A172 (cell line): ENCODE measurements at regions not wholly inside any gene's neighbourhood (a gene's known extent, or its start where the extent isn't known, plus 50 kb on each side); places are given as distances from the start of the nearest gene placed in this dataset.

ENCODE experiments used
- DNase-seq: peaks from one replicate; pipeline ENCODE4 v3.0.0-alpha.2; 2015; ENCODE audit warnings: low spot score

DNA sequence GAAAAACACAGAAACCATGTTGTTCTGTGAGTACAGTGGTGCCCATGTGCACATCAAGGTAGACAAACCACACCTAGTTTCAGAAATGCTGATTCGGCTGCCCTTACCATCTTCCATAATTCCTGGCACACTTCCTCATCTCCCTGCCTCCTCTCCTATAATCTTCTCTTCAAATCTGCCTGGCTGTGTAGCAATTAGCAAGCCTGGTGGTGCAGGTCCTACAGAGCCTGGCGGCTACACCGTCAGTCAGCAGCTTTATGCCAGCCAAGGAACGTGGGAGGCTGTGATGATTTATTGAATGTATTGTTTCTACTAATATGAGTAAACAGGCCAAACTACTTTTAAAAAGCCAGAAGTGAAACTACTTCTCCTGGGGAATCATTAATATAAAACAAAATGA, 106.8 kb downstream of the SEMA6D start:
- no peak for DNase-seq

- no peak for DNase-seq
Measured at GRCh38 chr15:47829667-47830066, 112.4 kb downstream of the SEMA6D start.

GRCh38 chr15:47834093-47834492, 116.8 kb downstream of the SEMA6D start:
- DNase-seq = no peak

DNA sequence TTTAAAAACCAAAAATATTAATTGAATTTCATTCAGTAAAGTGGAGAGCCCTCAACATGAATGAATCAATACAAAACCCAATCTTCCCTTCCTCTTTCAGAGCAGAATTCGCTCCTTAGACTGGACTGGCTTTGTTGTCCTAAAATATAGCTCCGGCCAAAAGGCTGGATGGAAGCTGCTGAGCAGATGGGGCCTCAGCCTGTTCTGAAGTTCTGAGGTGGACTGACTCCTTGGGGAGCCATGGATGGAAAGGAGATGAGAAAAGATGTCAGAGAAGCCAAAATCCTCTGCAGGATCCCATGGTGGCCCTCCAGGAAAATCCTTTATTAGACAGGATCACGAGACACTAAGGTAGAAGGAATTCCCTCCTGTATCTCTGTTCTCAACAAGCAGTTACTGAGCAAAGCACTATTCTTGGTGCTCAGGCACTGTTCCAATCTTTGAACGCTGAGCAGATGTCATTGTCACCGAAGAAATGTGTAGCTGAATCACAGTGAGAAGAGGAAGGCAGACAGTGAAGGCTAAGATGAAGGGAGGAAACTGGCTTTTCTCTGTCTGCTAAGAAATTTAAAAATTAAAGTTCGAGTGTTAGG, 122.0 kb downstream of the SEMA6D start:
- no peak for DNase-seq

DNA sequence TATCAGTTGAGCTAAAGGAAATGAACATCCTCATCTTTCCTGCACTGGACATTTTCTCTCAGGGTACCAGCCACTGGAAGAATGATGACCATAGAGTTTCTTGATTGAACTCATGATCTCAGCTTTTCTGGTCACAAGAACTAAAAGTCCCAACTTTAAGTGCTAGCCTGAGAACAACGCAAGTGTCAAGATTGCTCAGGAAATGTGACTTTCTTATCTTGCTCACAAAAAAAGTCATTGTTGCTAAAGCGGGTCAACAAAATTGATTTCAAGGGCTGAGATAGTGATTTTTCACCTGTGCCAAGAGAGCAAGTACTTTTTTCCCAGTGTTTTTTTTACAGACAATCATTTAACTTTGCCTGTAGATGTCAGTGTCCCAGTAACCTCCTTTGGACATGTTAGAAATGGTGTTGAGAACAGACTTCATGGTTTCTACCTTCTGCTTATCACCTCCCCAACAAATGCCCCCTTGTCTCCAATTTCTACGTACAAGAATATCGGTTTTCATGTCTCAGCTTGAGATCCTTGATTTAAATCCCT, 125.9 kb downstream of the SEMA6D start:
- DNase-seq = no peak

DNA sequence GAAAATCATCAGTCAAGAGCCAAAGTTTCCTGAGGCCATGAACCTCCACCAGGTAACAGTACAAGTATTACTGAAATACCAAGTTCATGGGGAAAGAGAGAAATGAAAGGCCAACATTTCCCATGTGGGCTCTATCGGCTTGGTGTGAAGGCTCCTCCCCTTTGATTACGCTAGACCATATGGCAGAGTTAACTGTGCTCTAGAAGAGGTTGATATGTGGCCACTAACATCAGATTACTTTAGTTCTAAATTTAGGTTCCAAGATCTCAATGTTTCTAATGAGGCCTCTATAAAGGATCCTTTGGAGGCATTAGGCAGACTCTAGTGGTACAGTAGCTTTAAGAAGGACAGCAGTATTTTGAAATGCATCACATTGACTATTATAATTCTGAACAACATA, 127.1 kb downstream of the SEMA6D start:
- DNase-seq = no peak

DNA sequence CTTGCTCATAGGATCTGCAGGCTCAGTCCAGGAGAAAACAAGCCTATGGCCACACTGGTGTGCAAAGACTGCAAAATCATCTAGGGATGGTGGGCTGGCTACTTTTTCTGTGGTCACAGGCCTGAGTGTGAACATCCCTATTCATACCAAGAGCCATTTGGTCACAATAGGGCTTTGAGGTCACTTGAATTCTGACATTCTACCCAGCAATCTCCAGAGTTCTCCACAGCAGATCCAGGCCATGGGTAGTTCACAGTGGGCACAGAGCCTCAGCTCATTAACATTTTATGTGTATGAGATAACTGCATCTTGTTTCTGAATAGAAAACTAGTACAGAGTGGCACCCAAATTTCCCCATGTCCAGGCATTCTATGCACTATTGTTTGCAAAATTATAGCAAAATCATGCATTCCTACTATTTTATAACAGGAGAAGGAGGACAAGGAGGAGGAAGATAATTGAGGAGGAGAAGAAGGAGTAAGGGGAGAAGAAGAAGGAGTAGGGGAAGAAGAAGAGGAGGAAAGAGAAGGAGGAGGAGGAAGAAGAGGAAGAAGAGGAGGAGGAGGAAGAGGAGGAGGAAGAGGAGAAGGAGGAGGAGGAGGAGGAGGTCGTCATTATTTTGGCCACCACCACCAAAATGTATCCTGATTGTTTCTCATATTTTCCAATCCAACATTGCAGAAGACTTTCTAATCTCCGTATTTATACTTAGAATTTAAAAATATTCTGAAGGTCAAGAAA, 129.0 kb downstream of the SEMA6D start:
- DNase-seq = no peak

- no peak for DNase-seq
Measured at GRCh38 chr15:47846876-47847275, 129.6 kb downstream of the SEMA6D start.

DNA sequence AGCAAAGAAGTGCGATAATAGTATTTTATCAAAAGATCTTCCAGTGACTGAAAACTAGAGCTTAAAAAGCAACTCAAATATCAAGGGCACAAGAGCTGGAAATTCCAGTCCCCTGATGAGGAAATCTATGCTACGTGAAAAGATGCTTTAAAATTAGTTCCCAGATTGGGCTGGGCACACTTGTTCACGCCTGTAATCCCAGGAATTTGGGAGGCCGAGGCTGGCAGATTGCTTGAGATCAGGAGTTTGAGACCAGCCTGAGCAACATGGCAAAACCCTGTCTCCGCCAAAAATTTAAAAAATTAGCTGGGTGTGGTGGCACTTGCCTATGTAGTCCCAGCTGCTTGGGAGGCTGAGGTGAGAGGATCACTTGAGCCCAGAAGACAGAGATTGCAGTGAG, 138.8 kb downstream of the SEMA6D start:
- DNase-seq = no peak

DNA sequence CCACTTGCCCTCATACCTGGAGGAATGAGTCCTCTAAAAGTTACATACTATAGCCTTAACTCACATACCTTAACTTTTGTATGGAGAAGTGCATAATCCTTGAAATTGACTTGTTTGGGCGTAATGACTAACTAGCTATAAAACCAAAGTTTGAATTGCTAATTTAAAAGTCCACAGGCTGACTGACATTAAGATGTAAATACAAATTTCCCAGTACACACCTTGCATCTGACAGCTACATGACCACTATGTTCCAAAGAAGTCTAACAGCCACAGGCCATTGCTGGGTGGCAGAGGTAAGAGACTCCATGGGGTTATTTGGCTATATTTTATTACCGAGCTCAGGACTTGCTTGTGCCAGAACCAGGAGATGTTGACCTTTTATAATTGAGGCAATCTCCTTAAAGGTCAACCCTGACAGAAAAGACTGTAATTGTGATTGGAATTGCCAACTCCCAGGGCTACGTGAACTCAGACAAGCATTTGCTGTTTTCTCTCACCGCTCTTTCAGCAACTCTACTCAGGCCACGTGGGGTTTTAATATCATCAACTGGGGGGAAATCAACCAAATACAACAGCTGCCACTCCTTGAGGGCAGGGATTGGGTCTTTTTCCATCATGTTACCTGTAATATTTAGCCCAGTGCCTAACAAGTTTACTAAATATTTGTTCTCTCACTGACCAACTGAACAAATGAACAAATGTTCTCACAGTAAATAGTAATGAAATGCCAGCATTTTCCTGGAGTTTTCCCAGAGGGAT, 139.9 kb downstream of the SEMA6D start:
- DNase-seq = no peak

GRCh38 chr15:47857776-47858167, 140.5 kb downstream of the SEMA6D start:
- no peak for DNase-seq

DNA sequence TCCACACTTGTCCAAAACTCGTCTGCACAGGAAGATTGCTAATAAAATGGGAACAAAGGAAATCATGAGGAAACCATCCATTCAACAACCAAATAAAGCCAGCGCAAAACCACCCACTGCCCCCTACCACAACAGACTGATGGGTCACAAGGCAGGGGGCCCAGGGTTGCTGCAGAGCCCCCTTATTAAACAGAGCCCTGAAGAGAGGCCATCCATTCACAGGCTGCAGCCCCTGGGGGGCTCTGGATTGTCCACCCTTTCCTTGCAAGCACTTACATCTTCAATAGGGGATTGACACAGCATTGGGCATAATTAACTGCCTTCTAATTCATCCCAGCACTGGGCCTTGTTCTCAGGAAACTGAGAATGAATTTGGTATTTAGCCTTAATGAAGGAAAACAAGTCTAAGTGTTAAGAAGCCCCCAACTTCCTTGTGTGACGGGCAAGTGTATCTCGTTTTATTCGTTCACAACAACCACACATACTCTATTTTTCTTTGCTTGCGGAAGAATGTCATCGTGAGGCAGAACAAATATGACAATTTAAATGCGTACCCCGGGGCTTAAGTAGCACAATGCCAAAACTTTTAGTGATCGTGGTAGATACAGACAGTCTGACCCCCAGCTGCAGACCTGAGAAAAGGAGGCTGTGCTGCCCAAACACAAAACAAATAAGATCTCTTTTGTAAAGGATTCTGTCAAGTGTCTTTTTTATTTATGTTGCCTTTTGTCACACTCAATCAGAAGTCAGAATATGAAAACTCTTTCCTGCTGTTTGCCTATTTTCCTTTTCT, 144.0 kb downstream of the SEMA6D start:
- DNase-seq = no peak

GRCh38 chr15:47862402-47862801, 145.1 kb downstream of the SEMA6D start:
- no peak for DNase-seq

DNA sequence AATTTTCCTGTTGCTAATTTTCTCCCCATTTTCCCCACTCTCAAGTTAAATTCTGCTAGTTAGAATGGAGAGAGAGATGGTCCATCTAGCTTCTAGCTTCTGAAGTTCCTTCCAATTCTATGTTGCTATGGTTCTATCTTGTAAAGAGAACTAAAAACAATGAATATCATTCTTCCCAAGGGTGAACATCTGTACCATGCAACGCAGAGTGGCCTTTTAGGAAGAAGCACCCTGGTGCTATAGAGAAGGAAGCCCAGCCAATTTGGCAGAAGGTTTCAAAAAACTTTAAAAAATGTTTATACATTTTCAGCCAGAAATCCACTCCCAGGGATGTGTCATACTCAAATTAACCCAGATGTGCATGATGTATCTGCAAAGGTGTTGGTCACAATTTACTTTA, 149.1 kb downstream of the SEMA6D start:
- no peak for DNase-seq

- DNase-seq = no peak
Measured at GRCh38 chr15:47870300-47870955, 153.1 kb downstream of the SEMA6D start.

DNA sequence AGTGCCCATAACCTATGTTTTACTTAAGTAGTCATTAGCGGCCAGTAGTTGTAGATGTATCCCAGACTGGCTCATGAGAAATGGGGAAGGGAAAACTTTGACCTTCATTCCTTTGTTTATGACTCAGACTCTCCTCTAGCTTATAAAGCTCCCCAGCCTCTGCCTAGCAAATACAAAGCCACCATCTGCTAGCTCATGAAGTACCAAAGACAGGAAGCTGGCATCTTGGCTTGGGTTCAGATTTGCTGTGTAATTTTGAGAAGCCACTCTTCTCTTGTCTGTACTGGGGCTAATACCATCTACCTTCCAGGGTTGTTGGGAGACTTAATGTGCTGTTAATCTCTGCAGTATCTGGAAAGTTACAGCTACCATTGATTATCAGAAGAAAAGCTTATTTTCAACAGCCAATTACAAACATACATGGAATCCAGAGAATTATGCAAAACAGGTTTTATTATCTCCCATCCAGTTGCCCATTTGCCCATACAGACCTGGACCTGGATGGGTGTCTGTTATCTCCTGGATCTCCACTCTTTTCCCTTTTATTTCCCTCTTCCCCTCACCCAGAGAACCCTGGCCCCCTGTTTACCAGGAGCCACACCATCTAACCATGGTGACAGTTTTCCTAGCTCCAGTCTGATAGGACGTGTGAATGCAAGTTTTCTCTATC, 153.8 kb downstream of the SEMA6D start:
- no peak for DNase-seq

DNA sequence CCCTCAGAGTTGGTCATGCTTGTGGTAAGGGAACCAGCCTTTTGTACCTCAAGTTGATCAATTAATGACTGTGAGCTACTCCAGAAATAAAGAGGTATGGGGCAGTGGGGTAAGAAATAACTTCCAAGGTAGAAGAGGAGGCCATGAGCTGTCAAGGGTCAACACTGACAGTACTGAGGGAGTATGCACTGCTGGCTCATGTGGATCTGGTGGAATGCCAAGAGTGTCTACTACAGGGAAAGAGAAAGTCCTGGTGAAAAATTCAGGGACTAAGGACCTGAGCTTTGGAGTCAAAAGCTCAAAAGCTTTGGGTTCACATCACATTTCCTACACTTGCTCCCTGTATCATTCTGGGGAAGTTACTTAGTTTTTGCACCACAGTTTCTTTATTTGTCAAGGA, 154.9 kb downstream of the SEMA6D start:
- DNase-seq = no peak

DNA sequence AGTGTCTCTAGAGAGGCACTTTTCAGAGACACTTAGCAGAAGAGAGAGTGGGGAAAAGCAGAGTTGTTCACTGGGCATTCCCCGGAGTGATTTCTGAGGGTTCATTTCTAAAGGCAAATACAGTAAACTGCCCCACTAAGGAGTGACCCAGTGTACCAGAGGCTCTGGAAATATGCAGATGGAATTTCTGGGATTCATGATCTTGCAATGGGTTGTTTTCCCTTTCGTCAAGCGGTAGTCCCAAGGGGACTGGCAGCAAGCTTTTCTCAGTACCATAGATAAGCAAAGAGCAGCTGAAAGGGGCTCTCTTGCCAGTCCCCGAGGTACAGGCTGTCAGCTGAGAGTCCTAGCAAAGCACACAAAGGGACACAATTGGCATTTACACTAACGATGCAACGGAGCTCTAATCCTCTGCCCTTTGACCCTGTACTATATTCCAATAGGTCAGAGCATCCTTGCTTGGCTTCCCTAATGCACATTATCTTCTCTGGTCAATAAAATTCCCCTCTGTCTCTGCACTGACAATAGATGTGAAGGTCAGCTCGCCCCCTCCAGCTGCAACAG, 155.6 kb downstream of the SEMA6D start:
- no peak for DNase-seq

GRCh38 chr15:47876986-47877385, 159.7 kb downstream of the SEMA6D start:
- no peak for DNase-seq

DNA sequence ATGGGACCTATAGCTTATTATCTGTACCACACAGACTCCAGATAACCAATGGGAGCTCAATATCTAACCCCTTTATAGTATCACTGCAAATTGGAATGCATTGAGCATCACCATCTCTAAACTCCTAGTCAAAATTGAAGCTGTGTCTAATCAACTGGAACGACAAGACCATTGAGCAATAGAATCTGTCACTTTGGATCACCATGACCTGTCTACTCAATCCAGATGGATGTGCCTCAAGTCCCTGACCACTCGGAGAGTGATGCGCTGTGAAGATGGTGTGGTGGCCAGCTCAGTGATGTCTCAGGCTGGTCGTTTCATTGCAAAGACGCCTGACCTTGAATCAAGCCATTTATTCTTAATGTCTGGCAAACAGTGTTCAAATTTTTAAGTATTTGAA, 160.5 kb downstream of the SEMA6D start:
- no peak for DNase-seq

DNA sequence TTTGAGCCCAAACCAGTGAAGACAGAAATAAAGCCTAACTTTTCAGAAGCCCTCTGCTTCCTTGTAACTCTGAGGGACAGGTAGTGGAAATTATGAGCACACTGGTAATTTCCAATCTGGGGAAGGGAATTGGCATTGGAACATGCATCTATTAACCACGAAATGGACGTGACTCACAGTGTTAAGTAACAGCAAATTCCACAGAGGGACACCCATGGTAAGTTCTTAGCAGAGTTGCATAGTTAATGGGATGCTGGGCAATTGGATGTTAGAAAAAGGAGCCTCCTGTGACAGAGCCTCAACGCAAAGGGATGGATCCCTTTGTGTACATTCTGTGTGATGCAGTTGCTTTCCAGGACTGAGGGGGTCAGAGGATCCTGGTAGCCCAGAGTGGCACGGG, 168.6 kb downstream of the SEMA6D start:
- DNase-seq = no peak
